ENCODE measurements at regions not wholly inside any gene's neighbourhood (a gene's known extent, or its start where the extent isn't known, plus 50 kb on each side); places are given as distances from the start of the nearest gene placed in this dataset.

DNA sequence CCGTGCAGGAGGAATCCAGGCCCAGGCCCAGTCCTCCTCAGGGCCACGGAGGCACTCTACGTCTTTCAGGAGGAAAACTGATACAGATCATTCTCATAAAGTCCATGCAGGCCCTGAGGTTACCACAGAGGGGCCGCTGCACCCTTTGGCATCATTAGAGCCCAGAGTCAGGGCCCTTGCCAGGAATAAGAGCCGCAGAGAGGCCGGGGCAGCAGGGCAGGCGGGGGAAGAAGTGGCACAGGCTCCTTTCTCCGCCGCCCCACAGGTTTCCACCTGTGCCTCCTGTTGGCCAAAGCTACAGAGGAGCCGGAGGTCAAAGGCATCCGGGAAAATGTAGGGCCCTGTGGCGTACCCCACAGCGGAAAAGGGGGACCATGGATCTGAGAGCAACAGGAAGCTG lies 366.6 kb upstream of the SHH start:
- H3K27ac Mint-ChIP-seq = no peak overlapping the region
- CTCF ChIA-PET = no interaction called here
- peaks cover 4% of the 10 kb centered on the region for H3K27me3 Mint-ChIP-seq

DNA sequence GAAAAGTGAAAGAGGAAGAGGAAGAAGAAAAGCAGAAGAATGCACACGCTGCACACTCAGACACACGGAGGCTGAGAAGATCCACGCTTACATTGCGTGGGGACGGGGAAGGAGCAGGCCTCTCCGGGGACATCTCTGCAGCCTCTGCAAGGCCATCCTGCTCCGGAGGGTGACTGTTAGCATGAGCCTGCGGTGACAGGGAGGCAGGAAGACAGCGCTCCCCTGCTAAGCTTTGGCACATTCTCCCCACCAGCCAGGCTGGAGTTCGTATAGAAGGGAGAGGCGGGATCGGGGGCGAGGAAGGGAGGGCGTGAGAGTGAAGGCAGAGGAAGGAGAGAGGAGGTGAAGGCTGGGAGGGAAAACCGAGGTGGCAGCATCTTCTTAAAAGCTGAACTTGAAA lies 366.0 kb upstream of the SHH start:
- DNase-seq (no peak), ATAC-seq (ENCODE audit: poor library complexity) (no peak)
- Histone ChIP-seq H3K36me3 (ENCODE audit: insufficient read depth, low read length) (no peaks in the 10 kb centered on the region), H3K27ac (ENCODE audit: low read depth in 1 of 2, low read length in 2 of 2) (no peak overlapping the region), H3K4me1 (ENCODE audit: insufficient read depth, low read length) (no peaks in the 10 kb centered on the region), H3K4me3 (ENCODE audit: low read length) (no peak overlapping the region), H3K27me3 (ENCODE audit: control insufficient read depth in 1 of 2, insufficient read depth in 2 of 2, low read length in 2 of 2) (no peaks in the 10 kb centered on the region), H3K9me3 (ENCODE audit: control insufficient read depth in 1 of 2, insufficient read depth in 1 of 2, low read length in 2 of 2) (peaks cover 0 to 12% of the 10 kb centered on the region in 2 experiments)
- no peak overlapping the region for H3K27ac Mint-ChIP-seq
- no peaks in the 10 kb centered on the region for H3K4me1 Mint-ChIP-seq (ENCODE audit: low read depth)
- H3K27me3 Mint-ChIP-seq = peaks cover 4% of the 10 kb centered on the region
- H3K36me3 Mint-ChIP-seq (ENCODE audit: low read depth) = no peaks in the 10 kb centered on the region
- intact Hi-C loops (cut with DNase I, micrococcal nuclease) = no loop called here
- CTCF ChIA-PET = no interaction called here
- TF ChIP-seq, protein P1, sequence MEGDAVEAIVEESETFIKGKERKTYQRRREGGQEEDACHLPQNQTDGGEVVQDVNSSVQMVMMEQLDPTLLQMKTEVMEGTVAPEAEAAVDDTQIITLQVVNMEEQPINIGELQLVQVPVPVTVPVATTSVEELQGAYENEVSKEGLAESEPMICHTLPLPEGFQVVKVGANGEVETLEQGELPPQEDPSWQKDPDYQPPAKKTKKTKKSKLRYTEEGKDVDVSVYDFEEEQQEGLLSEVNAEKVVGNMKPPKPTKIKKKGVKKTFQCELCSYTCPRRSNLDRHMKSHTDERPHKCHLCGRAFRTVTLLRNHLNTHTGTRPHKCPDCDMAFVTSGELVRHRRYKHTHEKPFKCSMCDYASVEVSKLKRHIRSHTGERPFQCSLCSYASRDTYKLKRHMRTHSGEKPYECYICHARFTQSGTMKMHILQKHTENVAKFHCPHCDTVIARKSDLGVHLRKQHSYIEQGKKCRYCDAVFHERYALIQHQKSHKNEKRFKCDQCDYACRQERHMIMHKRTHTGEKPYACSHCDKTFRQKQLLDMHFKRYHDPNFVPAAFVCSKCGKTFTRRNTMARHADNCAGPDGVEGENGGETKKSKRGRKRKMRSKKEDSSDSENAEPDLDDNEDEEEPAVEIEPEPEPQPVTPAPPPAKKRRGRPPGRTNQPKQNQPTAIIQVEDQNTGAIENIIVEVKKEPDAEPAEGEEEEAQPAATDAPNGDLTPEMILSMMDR (IDR thresholded peaks at IDR 0.05) = no peak
- H3K9me3 Mint-ChIP-seq = no peaks in the 10 kb centered on the region
- H3K4me3 Mint-ChIP-seq = no peak overlapping the region
- POLR2A ChIA-PET = no interaction called here

More for the DNA sequence above, 366.6 kb upstream of the SHH start:
- no peak overlapping the region for H3K4me3 ChIP-seq (ENCODE audit: low read length)
- intact Hi-C loops (cut with DNase I, micrococcal nuclease) = no loop called here
- no peaks in the 10 kb centered on the region for H3K27me3 ChIP-seq (ENCODE audit: control insufficient read depth in 1 of 2, insufficient read depth in 2 of 2, low read length in 2 of 2)
- Mint-ChIP-seq H3K9me3 (no peaks in the 10 kb centered on the region), H3K4me1 (ENCODE audit: low read depth) (no peaks in the 10 kb centered on the region), H3K4me3 (no peak overlapping the region), H3K36me3 (ENCODE audit: low read depth) (no peaks in the 10 kb centered on the region)
- H3K9me3 ChIP-seq (ENCODE audit: control insufficient read depth in 1 of 2, insufficient read depth in 1 of 2, low read length in 2 of 2) = peaks cover 0 to 12% of the 10 kb centered on the region in 2 experiments
- H3K27ac ChIP-seq (ENCODE audit: low read depth in 1 of 2, low read length in 2 of 2) = no peak overlapping the region
- DNase-seq (no peak), ATAC-seq (ENCODE audit: poor library complexity) (no peak)
- TF ChIP-seq, protein P1 (IDR thresholded peaks at IDR 0.05) = no peak
- no peaks in the 10 kb centered on the region for H3K36me3 ChIP-seq (ENCODE audit: insufficient read depth, low read length)
- no peaks in the 10 kb centered on the region for H3K4me1 ChIP-seq (ENCODE audit: insufficient read depth, low read length)
- POLR2A ChIA-PET = no interaction called here

DNA sequence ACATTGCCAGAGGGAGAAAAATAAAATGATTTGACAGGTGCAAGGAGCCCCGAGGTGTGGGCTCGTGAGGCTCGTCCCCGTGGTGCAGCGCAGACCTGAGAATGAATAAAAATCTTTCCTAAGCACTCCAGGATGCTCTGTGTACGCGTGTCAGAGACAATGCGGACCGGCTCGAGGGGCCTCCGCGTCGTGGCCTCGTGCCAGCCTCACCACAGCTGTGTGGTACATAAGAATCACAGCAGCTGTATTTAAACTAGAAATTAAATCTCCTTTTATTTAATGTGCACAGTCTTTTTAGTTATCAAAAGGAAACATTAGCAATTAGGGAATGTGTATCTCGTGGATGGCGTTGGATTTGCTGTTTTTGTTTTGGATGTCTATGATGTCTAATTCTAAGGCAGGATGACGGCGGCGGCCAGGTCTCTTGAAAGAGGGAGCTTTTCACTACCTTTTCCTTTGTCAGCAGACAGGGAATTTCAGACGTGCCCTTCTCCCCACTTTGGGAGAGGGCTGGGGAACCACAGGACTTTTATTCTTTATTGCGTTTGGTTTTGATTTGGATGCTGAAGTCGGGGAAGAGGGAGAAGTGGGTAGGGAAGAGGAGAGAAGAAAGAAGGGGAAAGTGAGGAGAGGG lies 365.3 kb upstream of the SHH start:
- intact Hi-C loops (cut with DNase I, micrococcal nuclease) = no loop called here
- Mint-ChIP-seq H3K27ac (no peak overlapping the region), H3K4me1 (ENCODE audit: low read depth) (no peaks in the 10 kb centered on the region), H3K4me3 (no peak overlapping the region), H3K9me3 (no peaks in the 10 kb centered on the region), H3K36me3 (ENCODE audit: low read depth) (no peaks in the 10 kb centered on the region), H3K27me3 (peaks cover 4% of the 10 kb centered on the region)
- Histone ChIP-seq H3K27ac (ENCODE audit: low read depth in 1 of 2, low read length in 2 of 2) (no peak overlapping the region), H3K36me3 (ENCODE audit: insufficient read depth, low read length) (no peaks in the 10 kb centered on the region), H3K27me3 (ENCODE audit: control insufficient read depth in 1 of 2, insufficient read depth in 2 of 2, low read length in 2 of 2) (no peaks in the 10 kb centered on the region), H3K9me3 (ENCODE audit: control insufficient read depth in 1 of 2, insufficient read depth in 1 of 2, low read length in 2 of 2) (peaks cover 0 to 12% of the 10 kb centered on the region in 2 experiments), H3K4me1 (ENCODE audit: insufficient read depth, low read length) (no peaks in the 10 kb centered on the region), H3K4me3 (ENCODE audit: low read length) (no peak overlapping the region)
- ChIA-PET POLR2A (no interaction called here), CTCF (no interaction called here)
- DNase-seq = no peak
- no peak for ATAC-seq (ENCODE audit: poor library complexity)
- TF ChIP-seq, protein P1 (IDR thresholded peaks at IDR 0.05) = no peak

Data from CD4-positive, alpha-beta T cell (primary cell).